ENCODE measurements at regions not wholly inside any gene's neighbourhood (a gene's known extent, or its start where the extent isn't known, plus 50 kb on each side); places are given as distances from the start of the nearest gene placed in this dataset.

DNA sequence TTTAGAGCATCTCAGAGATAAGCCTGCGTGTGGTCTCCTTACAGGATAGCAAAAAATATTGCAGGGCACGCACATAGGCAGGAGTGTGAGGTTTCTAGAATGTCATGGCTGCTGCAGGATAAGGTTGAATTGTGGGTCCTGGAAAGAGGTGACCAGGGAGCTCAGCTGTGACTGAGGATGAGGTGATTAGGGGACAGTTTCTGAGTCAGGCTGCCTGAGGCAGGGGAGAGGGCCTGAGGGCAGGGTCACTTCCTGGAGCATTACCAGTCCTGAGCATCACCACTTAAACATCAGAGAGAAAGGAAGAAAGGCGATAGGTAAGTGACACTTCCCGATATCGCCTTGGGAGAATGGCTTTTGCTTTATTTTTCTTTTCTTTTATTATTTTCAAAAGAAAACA, 813.8 kb downstream of the TUSC7 start:
- H3K4me3 ChIP-seq (ENCODE audit: control insufficient read depth, low read depth, low read length), result no peak overlapping the region
- no peak for DNase-seq (ENCODE audit: low read depth)
- TF ChIP-seq, protein P1, sequence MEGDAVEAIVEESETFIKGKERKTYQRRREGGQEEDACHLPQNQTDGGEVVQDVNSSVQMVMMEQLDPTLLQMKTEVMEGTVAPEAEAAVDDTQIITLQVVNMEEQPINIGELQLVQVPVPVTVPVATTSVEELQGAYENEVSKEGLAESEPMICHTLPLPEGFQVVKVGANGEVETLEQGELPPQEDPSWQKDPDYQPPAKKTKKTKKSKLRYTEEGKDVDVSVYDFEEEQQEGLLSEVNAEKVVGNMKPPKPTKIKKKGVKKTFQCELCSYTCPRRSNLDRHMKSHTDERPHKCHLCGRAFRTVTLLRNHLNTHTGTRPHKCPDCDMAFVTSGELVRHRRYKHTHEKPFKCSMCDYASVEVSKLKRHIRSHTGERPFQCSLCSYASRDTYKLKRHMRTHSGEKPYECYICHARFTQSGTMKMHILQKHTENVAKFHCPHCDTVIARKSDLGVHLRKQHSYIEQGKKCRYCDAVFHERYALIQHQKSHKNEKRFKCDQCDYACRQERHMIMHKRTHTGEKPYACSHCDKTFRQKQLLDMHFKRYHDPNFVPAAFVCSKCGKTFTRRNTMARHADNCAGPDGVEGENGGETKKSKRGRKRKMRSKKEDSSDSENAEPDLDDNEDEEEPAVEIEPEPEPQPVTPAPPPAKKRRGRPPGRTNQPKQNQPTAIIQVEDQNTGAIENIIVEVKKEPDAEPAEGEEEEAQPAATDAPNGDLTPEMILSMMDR (conservative IDR thresholded peaks at IDR 0.05; ENCODE audit: control insufficient read depth, insufficient read depth, low read depth, low read length), result no peak

DNA sequence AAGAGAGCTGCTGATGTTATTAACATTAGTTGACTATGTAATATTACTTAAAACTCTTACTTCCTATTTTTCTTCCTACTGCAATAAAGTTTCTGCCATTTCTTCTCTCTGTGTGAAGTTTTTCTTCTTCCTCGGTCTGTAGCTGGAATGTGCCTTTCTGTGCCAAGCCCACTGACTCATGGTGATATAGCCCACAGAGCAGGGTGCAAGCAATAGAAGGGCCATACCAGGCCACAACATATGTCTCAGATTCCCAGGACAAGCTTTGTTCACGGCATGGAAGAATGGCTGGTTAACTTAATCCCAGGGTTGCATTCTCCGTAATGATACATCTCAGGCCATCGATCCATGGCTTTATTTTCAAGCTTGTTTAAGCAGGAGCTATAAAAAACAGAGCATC, 815.3 kb downstream of the TUSC7 start:
- peak; percentile 68 for DNase-seq (ENCODE audit: low read depth)
- TF ChIP-seq, protein P1 (conservative IDR thresholded peaks at IDR 0.05; ENCODE audit: control insufficient read depth, insufficient read depth, low read depth, low read length), result no peak
- no peak overlapping the region for H3K4me3 ChIP-seq (ENCODE audit: control insufficient read depth, low read depth, low read length)

DNA sequence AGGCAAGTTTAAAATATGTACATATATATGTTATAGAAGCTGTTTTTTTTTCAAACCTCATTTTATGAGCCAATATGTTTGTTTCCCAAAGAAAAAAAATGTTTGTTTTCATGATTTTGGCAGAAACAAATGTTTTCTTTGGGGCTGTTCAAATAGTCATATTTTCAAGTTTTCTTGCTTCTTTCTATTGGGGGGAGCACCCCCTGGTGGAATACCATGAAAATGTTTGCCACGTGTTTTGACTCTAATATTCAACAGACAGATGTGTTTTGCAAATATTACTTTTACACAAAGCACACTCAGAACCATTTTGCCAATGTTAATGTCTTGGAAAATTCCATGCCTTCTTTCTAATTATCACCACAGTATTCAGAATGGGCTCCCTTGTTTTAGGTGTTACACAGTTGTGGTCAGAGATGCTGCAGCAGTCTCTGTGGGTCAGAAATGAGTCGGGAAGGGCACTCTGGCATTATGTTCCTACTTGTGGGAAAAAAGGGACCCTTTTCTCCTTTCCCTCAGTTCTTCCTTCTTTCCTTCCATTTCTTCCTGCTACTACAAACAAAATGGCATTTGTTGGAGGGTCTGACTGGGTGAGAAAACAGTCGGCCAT, 817.0 kb downstream of the TUSC7 start:
- no peak overlapping the region for H3K4me3 ChIP-seq (ENCODE audit: control insufficient read depth, low read depth, low read length)
- TF ChIP-seq, protein P1 (conservative IDR thresholded peaks at IDR 0.05; ENCODE audit: control insufficient read depth, insufficient read depth, low read depth, low read length), result peak; percentile 69
- peak; percentile 52 for DNase-seq (ENCODE audit: low read depth)

DNA sequence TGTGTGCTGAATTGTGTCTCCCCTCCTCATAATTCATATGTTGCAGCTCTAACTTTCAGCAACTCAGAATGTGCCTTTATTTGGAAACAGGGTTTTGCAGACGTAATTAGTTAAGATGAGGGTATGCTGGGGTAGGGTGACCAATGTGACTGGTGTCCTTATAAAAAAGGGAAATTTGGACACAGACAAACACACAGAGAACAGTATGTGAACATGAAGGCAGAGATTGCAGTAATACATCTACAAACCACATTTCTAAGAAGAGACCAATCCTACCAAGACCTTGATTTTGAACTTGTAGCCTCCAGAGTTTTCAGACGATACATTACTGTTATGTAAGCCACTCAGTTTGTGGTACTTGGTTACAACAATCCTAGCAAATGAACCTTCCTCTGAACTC, 817.8 kb downstream of the TUSC7 start:
- no peak overlapping the region for H3K4me3 ChIP-seq (ENCODE audit: control insufficient read depth, low read depth, low read length)
- TF ChIP-seq, protein P1 (conservative IDR thresholded peaks at IDR 0.05; ENCODE audit: control insufficient read depth, insufficient read depth, low read depth, low read length), result no peak
- DNase-seq (ENCODE audit: low read depth), result no peak

DNA sequence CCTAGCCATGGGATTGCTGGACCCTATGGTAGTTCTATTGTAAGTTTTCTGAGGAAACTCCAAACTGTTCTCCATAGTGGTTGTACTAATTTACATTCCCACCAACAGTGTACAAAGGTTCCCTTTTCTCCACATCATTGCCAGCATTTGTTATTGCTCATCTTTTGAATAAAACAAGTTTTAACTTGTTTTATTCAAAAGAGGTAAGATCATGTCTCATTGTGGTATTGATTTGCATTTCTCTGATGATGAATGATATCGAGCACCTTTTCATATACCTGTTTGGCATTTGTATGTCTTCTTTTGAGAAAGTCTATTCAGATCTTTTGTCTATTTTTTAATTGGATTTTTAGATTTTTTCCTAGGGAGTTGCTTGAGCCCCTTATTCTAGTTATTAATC, 819.1 kb downstream of the TUSC7 start:
- DNase-seq (ENCODE audit: low read depth), result no peak
- TF ChIP-seq, protein P1 (conservative IDR thresholded peaks at IDR 0.05; ENCODE audit: control insufficient read depth, insufficient read depth, low read depth, low read length), result no peak
- H3K4me3 ChIP-seq (ENCODE audit: control insufficient read depth, low read depth, low read length), result no peak overlapping the region

DNA sequence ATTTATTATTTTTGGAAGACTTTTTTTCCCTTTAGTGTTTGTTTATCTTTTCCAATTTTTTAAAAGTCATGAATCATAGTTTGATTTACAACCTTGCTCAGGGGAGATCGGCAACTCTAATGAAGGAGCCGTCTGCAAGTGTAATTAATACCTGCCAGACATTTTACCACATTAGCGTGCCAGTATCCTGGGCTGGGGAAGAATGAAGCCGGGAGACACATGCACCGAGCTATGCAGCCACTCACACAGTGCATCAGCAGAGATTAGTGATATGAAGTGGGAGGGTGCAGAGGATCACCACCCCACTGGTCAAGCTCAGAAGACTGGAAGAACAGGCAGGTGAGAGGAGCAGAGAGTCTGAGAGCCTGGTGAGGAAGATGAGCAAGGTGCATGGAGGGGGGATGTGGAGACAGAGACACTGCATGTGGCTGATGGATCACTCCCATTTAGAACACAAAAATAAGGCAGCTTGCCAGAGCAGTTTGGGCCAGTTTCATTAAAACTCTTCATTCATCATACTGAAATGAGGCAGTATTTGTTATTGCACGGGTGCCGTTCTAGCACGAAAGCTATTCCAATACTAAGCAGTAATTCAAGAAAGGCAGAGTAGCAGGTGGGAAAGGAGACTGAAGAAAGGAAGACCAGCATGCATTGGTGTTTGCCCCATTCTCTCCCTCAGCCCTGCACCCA, 821.6 kb downstream of the TUSC7 start:
- no peak overlapping the region for H3K4me3 ChIP-seq (ENCODE audit: control insufficient read depth, low read depth, low read length)
- TF ChIP-seq, protein P1 (conservative IDR thresholded peaks at IDR 0.05; ENCODE audit: control insufficient read depth, insufficient read depth, low read depth, low read length), result no peak
- DNase-seq (ENCODE audit: low read depth), result no peak

All from fibroblast of mammary gland (primary cell).